ENCODE measurements at regions not wholly inside any gene's neighbourhood (a gene's known extent, or its start where the extent isn't known, plus 50 kb on each side); places are given as distances from the start of the nearest gene placed in this dataset.

DNA sequence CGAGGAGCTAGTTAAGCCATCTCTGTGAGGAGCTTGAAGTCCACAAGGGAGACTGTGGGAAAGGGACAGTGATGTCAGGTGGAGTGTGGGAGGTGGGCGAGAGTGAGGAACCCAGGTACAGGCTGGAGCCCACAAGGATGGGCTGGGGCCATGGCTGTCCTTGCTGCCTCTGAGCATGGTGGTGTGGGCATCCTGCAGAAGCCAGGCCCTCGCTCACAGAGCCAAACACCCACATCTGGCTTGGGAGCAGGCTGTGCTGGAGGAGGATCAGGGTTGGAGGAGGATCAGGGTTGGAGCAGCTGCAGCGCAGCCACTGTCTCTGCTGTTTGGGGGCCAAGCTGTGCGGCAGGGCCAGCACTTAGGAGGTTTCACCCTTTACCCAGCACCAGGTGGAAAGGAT is 58.2 kb upstream of the ENPP7 start:
- H3K36me3 ChIP-seq (replicated peaks in 1 of 2; ENCODE audit: insufficient read depth in 1 of 2, low read depth in 2 of 2), result no peaks in the 10 kb centered on the region
- H3K27ac ChIP-seq, result no peak overlapping the region
- no peak overlapping the region for H3K4me3 ChIP-seq
- 73 to 79% methylated on average over 5 of the region's 5 CpGs for WGBS, 2 donors
- no peaks in the 10 kb centered on the region for H3K27me3 ChIP-seq
- H3K9me3 ChIP-seq, result peaks cover 0 to 14% (median 0%) of the 10 kb centered on the region in 3 donors
- ATAC-seq (no peak), DNase-seq (no peak)
- intact Hi-C loops (cut with DNase I), result no loop called here
- no peaks in the 10 kb centered on the region for H3K4me1 ChIP-seq
- TF ChIP-seq, protein P1, sequence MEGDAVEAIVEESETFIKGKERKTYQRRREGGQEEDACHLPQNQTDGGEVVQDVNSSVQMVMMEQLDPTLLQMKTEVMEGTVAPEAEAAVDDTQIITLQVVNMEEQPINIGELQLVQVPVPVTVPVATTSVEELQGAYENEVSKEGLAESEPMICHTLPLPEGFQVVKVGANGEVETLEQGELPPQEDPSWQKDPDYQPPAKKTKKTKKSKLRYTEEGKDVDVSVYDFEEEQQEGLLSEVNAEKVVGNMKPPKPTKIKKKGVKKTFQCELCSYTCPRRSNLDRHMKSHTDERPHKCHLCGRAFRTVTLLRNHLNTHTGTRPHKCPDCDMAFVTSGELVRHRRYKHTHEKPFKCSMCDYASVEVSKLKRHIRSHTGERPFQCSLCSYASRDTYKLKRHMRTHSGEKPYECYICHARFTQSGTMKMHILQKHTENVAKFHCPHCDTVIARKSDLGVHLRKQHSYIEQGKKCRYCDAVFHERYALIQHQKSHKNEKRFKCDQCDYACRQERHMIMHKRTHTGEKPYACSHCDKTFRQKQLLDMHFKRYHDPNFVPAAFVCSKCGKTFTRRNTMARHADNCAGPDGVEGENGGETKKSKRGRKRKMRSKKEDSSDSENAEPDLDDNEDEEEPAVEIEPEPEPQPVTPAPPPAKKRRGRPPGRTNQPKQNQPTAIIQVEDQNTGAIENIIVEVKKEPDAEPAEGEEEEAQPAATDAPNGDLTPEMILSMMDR (IDR thresholded peaks at IDR 0.05), result no peak
- TF ChIP-seq POLR2A (IDR thresholded peaks at IDR 0.05), result no peak

DNA sequence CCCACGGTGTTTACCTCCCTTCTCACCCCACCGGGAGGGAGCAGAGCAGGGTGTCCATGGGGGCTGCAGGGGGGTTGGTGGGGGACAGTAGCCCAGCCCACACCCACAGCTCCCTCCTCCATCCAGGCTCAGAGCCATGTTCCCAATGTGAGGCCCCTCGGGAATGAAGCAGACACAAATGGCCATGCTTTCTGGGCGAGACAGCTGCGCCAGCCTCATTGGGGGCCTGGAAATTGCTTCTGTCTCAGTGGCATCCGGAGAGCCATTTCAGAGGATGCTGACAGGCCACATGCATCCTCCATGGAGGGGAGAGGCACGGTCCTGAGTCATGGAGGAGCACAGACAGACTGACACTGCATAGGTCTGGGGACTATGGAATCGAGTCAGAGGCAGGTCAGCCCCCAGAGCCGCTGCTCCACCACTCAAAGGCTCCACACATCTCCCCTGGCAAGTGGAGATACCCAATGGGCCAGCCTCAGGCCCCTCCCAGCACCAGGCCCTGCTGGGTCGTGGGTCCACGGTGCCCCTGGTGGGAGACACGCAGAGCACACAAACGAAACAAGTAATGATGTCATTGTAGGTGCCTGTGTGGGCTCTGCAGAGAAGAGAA is 59.6 kb upstream of the ENPP7 start:
- H3K27me3 ChIP-seq, result no peaks in the 10 kb centered on the region
- 38 to 53% methylated on average over 4 to 13 of the region's 13 CpGs for WGBS, 2 donors
- ATAC-seq (no peak), DNase-seq (no peak)
- no peaks in the 10 kb centered on the region for H3K36me3 ChIP-seq (replicated peaks in 1 of 2; ENCODE audit: insufficient read depth in 1 of 2, low read depth in 2 of 2)
- H3K9me3 ChIP-seq, result peaks cover 0 to 14% (median 0%) of the 10 kb centered on the region in 3 donors
- H3K4me1 ChIP-seq, result no peaks in the 10 kb centered on the region
- no peak overlapping the region for H3K27ac ChIP-seq
- intact Hi-C loops (cut with DNase I), result no loop called here
- H3K4me3 ChIP-seq, result no peak overlapping the region
- TF ChIP-seq, protein P1 (IDR thresholded peaks at IDR 0.05), result no peak
- no peak for TF ChIP-seq POLR2A (IDR thresholded peaks at IDR 0.05)

DNA sequence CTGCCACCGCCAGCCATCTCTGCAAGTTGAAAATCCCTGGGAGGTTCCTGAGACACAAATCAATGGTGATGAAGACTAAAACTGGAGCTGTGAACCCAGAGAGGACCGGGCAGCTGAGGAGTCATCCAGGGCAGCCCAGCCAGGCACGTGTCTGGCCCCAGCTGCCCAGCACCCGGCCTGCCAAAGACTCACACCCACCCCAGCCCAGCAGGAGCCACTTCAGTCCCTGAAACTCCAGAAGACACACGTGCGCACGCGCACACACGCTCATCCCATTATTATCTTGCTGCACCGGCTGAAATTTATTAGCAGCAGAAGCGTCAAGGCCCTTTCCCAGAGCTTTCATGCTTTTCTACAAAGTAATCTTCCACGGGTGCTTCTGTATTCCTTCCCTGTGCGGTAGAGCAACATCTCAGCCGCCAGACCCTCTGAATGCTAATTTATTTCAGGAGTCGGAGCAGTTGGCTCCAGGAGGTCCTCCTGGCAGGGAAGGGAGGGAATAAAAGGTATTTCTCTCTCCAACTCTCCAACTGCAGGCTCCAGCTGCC is 59.8 kb upstream of the RBFOX3 start:
- no peak overlapping the region for H3K27ac ChIP-seq
- intact Hi-C loops (cut with DNase I), result no loop called here
- H3K4me3 ChIP-seq, result no peak overlapping the region
- H3K27me3 ChIP-seq, result no peaks in the 10 kb centered on the region
- H3K4me1 ChIP-seq, result no peaks in the 10 kb centered on the region
- ATAC-seq (no peak), DNase-seq (no peak)
- 55% methylated on average over 15 of the region's 15 CpGs for WGBS, 2 donors
- peaks cover 0 to 14% (median 0%) of the 10 kb centered on the region in 3 donors for H3K9me3 ChIP-seq
- no peaks in the 10 kb centered on the region for H3K36me3 ChIP-seq (replicated peaks in 1 of 2; ENCODE audit: insufficient read depth in 1 of 2, low read depth in 2 of 2)
- TF ChIP-seq POLR2A (IDR thresholded peaks at IDR 0.05), result no peak
- TF ChIP-seq, protein P1 (IDR thresholded peaks at IDR 0.05), result no peak

DNA sequence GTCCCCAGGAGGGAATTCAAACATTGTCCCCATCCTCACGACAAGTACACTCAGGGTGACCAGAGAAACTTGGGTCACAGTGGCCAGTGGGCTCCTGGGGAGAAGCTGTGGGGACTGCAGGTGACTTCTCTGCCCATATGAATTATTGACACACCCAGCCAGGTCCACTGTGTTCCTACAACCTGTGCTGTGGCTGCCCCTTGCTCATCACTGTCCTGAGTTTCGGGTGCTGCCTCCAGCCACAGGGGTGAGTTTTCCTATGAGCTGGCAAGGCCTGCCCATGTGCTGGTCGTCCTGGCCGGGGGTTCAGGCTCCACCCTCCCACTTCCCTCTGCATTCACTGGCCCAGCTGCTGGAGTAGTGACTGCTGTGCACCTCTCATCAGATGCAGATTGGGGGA is 59.0 kb upstream of the RBFOX3 start:
- Histone ChIP-seq H3K27me3 (no peaks in the 10 kb centered on the region), H3K27ac (no peak overlapping the region), H3K4me1 (peaks cover 5% of the 10 kb centered on the region), H3K4me3 (no peak overlapping the region), H3K9me3 (peaks cover 0 to 14% (median 0%) of the 10 kb centered on the region in 3 donors), H3K36me3 (replicated peaks in 1 of 2; ENCODE audit: insufficient read depth in 1 of 2, low read depth in 2 of 2) (no peaks in the 10 kb centered on the region)
- intact Hi-C loops (cut with DNase I), result no loop called here
- no peak for DNase-seq
- ATAC-seq, result no peak
- no peak for TF ChIP-seq POLR2A (IDR thresholded peaks at IDR 0.05)
- TF ChIP-seq, protein P1 (IDR thresholded peaks at IDR 0.05), result no peak
- 27% methylated on average over 4 of the region's 4 CpGs; no CpG with 5 or more reads in 1 of the 2 donors for WGBS, 2 donors
